ENCODE measurements at regions not wholly inside any gene's neighbourhood (a gene's known extent, or its start where the extent isn't known, plus 50 kb on each side); places are given as distances from the start of the nearest gene placed in this dataset.

GRCh38 chr2:146214394-146214929 lies 1630.4 kb upstream of the ACVR2A start:
- H3K79me2 ChIP-seq, result no peaks in the 10 kb centered on the region
- no peak overlapping the region for H3K4me3 ChIP-seq (ENCODE audit: low read depth, low read length)
- H3K27me3 ChIP-seq (ENCODE audit: control insufficient read depth, insufficient read depth, low read length), result no peaks in the 10 kb centered on the region
- TF ChIP-seq CTCF (IDR thresholded peaks at IDR 0.05), result no peak
- H3K4me1 ChIP-seq, result no peaks in the 10 kb centered on the region
- H3K4me2 ChIP-seq (ENCODE audit: low read length), result no peak overlapping the region
- H3K36me3 ChIP-seq (ENCODE audit: control insufficient read depth, insufficient read depth, low read length), result no peaks in the 10 kb centered on the region
- H3K9ac ChIP-seq, result no peak overlapping the region
- H3K9me3 ChIP-seq (ENCODE audit: control insufficient read depth, low read length), result no peaks in the 10 kb centered on the region
- no peak overlapping the region for H2AFZ ChIP-seq
- H3K27ac ChIP-seq, result no peak overlapping the region

GRCh38 chr2:146213674-146214073 lies 1631.2 kb upstream of the ACVR2A start:
- no peak overlapping the region for H2AFZ ChIP-seq
- H3K27me3 ChIP-seq (ENCODE audit: control insufficient read depth, insufficient read depth, low read length), result no peaks in the 10 kb centered on the region
- no peak overlapping the region for H3K27ac ChIP-seq
- no peak for TF ChIP-seq CTCF (IDR thresholded peaks at IDR 0.05)
- no peaks in the 10 kb centered on the region for H3K36me3 ChIP-seq (ENCODE audit: control insufficient read depth, insufficient read depth, low read length)
- no peaks in the 10 kb centered on the region for H3K79me2 ChIP-seq
- no peak overlapping the region for H3K4me2 ChIP-seq (ENCODE audit: low read length)
- H3K4me1 ChIP-seq, result no peaks in the 10 kb centered on the region
- H3K9ac ChIP-seq, result no peak overlapping the region
- no peaks in the 10 kb centered on the region for H3K9me3 ChIP-seq (ENCODE audit: control insufficient read depth, low read length)
- H3K4me3 ChIP-seq (ENCODE audit: low read depth, low read length), result no peak overlapping the region

GRCh38 chr2:146212602-146213001 lies 1632.2 kb upstream of the ACVR2A start:
- no peaks in the 10 kb centered on the region for H3K36me3 ChIP-seq (ENCODE audit: control insufficient read depth, insufficient read depth, low read length)
- no peak for TF ChIP-seq CTCF (IDR thresholded peaks at IDR 0.05)
- H2AFZ ChIP-seq, result no peak overlapping the region
- no peak overlapping the region for H3K27ac ChIP-seq
- no peaks in the 10 kb centered on the region for H3K4me1 ChIP-seq
- no peaks in the 10 kb centered on the region for H3K79me2 ChIP-seq
- no peak overlapping the region for H3K4me3 ChIP-seq (ENCODE audit: low read depth, low read length)
- H3K27me3 ChIP-seq (ENCODE audit: control insufficient read depth, insufficient read depth, low read length), result no peaks in the 10 kb centered on the region
- H3K9me3 ChIP-seq (ENCODE audit: control insufficient read depth, low read length), result no peaks in the 10 kb centered on the region
- no peak overlapping the region for H3K9ac ChIP-seq
- no peak overlapping the region for H3K4me2 ChIP-seq (ENCODE audit: low read length)

- H2AFZ ChIP-seq, result no peak overlapping the region
- TF ChIP-seq CTCF (IDR thresholded peaks at IDR 0.05), result no peak
- H3K79me2 ChIP-seq, result no peaks in the 10 kb centered on the region
These were observed 1635.0 kb upstream of the ACVR2A start for GRCh38 chr2:146209842-146210275.

GRCh38 chr2:146207901-146208300 lies 1636.9 kb upstream of the ACVR2A start:
- no peak for TF ChIP-seq CTCF (IDR thresholded peaks at IDR 0.05)
- Histone ChIP-seq H3K27me3 (ENCODE audit: control insufficient read depth, insufficient read depth, low read length) (no peaks in the 10 kb centered on the region), H2AFZ (no peak overlapping the region)

More at GRCh38 chr2:146209842-146210275, 1635.0 kb upstream of the ACVR2A start:
- Histone ChIP-seq H3K36me3 (ENCODE audit: control insufficient read depth, insufficient read depth, low read length) (no peaks in the 10 kb centered on the region), H3K9me3 (ENCODE audit: control insufficient read depth, low read length) (no peaks in the 10 kb centered on the region), H3K4me1 (no peaks in the 10 kb centered on the region), H3K4me2 (ENCODE audit: low read length) (no peak overlapping the region), H3K27me3 (ENCODE audit: control insufficient read depth, insufficient read depth, low read length) (no peaks in the 10 kb centered on the region), H3K4me3 (ENCODE audit: low read depth, low read length) (no peak overlapping the region), H3K9ac (no peak overlapping the region), H3K27ac (no peak overlapping the region)

More at GRCh38 chr2:146207901-146208300, 1636.9 kb upstream of the ACVR2A start:
- Histone ChIP-seq H3K9ac (no peak overlapping the region), H3K4me1 (no peaks in the 10 kb centered on the region), H3K79me2 (no peaks in the 10 kb centered on the region), H3K4me3 (ENCODE audit: low read depth, low read length) (no peak overlapping the region), H3K9me3 (ENCODE audit: control insufficient read depth, low read length) (no peaks in the 10 kb centered on the region), H3K36me3 (ENCODE audit: control insufficient read depth, insufficient read depth, low read length) (no peaks in the 10 kb centered on the region), H3K27ac (no peak overlapping the region), H3K4me2 (ENCODE audit: low read length) (no peak overlapping the region)

Measured in parathyroid adenoma (tissue), 2 donors.